ENCODE measurements at regions not wholly inside any gene's neighbourhood (a gene's known extent, or its start where the extent isn't known, plus 50 kb on each side); places are given as distances from the start of the nearest gene placed in this dataset.
"Not testable (repeated sequence)": the region's sequence is repeated elsewhere in the genome, so short reads cannot be mapped to it uniquely, and the experiment has no call there.

- no peaks in the 10 kb centered on the region for H3K9me3 Mint-ChIP-seq
- no peaks in the 10 kb centered on the region for H3K36me3 Mint-ChIP-seq
- TF ChIP-seq CTCF (IDR thresholded peaks at IDR 0.05; ENCODE audit: unreplicated experiment) = no peak
- DNase-seq (ENCODE audit: low spot score in 2 of 2, unreplicated experiment in 2 of 2) = no peak
- H3K27ac Mint-ChIP-seq = no peak overlapping the region
- peaks cover 2% of the 10 kb centered on the region for H3K4me1 Mint-ChIP-seq
- peaks cover 17% of the 10 kb centered on the region for H3K27me3 Mint-ChIP-seq (ENCODE audit: low read depth)
- H3K4me3 Mint-ChIP-seq = no peak overlapping the region
Observed at GRCh38 chr2:2775018-2775417, 443.9 kb upstream of the MYT1L start.

GRCh38 chr2:2773692-2774091 is 442.6 kb upstream of the MYT1L start:
- Mint-ChIP-seq H3K9me3 (no peaks in the 10 kb centered on the region), H3K27ac (no peak overlapping the region), H3K27me3 (ENCODE audit: low read depth) (peaks cover 14% of the 10 kb centered on the region), H3K36me3 (no peaks in the 10 kb centered on the region), H3K4me3 (no peak overlapping the region), H3K4me1 (peaks cover 2% of the 10 kb centered on the region)
- no peak for DNase-seq (ENCODE audit: low spot score in 2 of 2, unreplicated experiment in 2 of 2)
- TF ChIP-seq CTCF (IDR thresholded peaks at IDR 0.05; ENCODE audit: unreplicated experiment) = no peak

GRCh38 chr2:2773080-2773479 is 442.0 kb upstream of the MYT1L start:
- not testable (repeated sequence) for H3K4me3 Mint-ChIP-seq; H3K4me1 Mint-ChIP-seq; H3K9me3 Mint-ChIP-seq; H3K27ac Mint-ChIP-seq; H3K36me3 Mint-ChIP-seq; DNase-seq (ENCODE audit: low spot score in 2 of 2, unreplicated experiment in 2 of 2)
- H3K27me3 Mint-ChIP-seq (ENCODE audit: low read depth) = peaks cover 14% of the 10 kb centered on the region

GRCh38 chr2:2771721-2772411 is 440.8 kb upstream of the MYT1L start:
- peaks cover 14% of the 10 kb centered on the region for H3K27me3 Mint-ChIP-seq (ENCODE audit: low read depth)
- DNase-seq (ENCODE audit: low spot score in 2 of 2, unreplicated experiment in 2 of 2) = no peak
- peaks cover 2% of the 10 kb centered on the region for H3K4me1 Mint-ChIP-seq
- TF ChIP-seq CTCF (IDR thresholded peaks at IDR 0.05; ENCODE audit: unreplicated experiment) = no peak
- H3K27ac Mint-ChIP-seq = no peak overlapping the region
- no peaks in the 10 kb centered on the region for H3K36me3 Mint-ChIP-seq
- no peaks in the 10 kb centered on the region for H3K9me3 Mint-ChIP-seq
- H3K4me3 Mint-ChIP-seq = no peak overlapping the region

GRCh38 chr2:2769481-2770431 is 438.7 kb upstream of the MYT1L start:
- Mint-ChIP-seq H3K9me3 (no peaks in the 10 kb centered on the region), H3K4me3 (no peak overlapping the region), H3K4me1 (peaks cover 2% of the 10 kb centered on the region), H3K27ac (no peak overlapping the region), H3K27me3 (ENCODE audit: low read depth) (peaks cover 14% of the 10 kb centered on the region), H3K36me3 (no peaks in the 10 kb centered on the region)
- no peak for DNase-seq (ENCODE audit: low spot score in 2 of 2, unreplicated experiment in 2 of 2)
- no peak for TF ChIP-seq CTCF (IDR thresholded peaks at IDR 0.05; ENCODE audit: unreplicated experiment)

GRCh38 chr2:2768476-2768875 is 437.4 kb upstream of the MYT1L start:
- no peak for DNase-seq (ENCODE audit: low spot score in 2 of 2, unreplicated experiment in 2 of 2)
- Mint-ChIP-seq H3K9me3 (no peaks in the 10 kb centered on the region), H3K36me3 (no peaks in the 10 kb centered on the region), H3K27me3 (ENCODE audit: low read depth) (peaks cover 14% of the 10 kb centered on the region), H3K4me3 (no peak overlapping the region), H3K27ac (no peak overlapping the region), H3K4me1 (peaks cover 4% of the 10 kb centered on the region)
- no peak for TF ChIP-seq CTCF (IDR thresholded peaks at IDR 0.05; ENCODE audit: unreplicated experiment)

Measured in mesothelial cell of epicardium (in vitro differentiated cells).